Panc1 (cell line): ENCODE measurements at regions not wholly inside any gene's neighbourhood (a gene's known extent, or its start where the extent isn't known, plus 50 kb on each side); places are given as distances from the start of the nearest gene placed in this dataset.

Experiments used
- CTCF ChIP-seq: fragments of 450-650 bp; IDR thresholded peaks from 2 replicates; pipeline ENCODE4 v1.5.1; 2017; ENCODE audit warnings: mild to moderate bottlenecking
- POLR2AphosphoS5 ChIP-seq: IDR thresholded peaks from 2 replicates; pipeline ENCODE4 v1.6.1; 2012; ENCODE audit warnings: mild to moderate bottlenecking, low read depth, low read length, moderate library complexity

- TF ChIP-seq CTCF, result no peak
- no peak for TF ChIP-seq POLR2AphosphoS5
Observed at GRCh38 chr6:67646550-67646949, 988.5 kb upstream of the ADGRB3 start.
